PFSK-1 (cell line): ENCODE measurements at regions not wholly inside any gene's neighbourhood (a gene's known extent, or its start where the extent isn't known, plus 50 kb on each side); places are given as distances from the start of the nearest gene placed in this dataset.

ENCODE experiments used
- FOXP2 ChIP-seq: optimal IDR thresholded peaks from 2 replicates; pipeline ENCODE3; 2011; ENCODE audit warnings: borderline replicate concordance, control low read depth, inconsistent platforms; ENCODE audit not compliant: insufficient read depth; ENCODE audit errors: extremely low read length, extremely low read depth
- POLR2AphosphoS5 ChIP-seq: IDR thresholded peaks from 2 replicates; pipeline ENCODE4 v1.6.1; 2012; ENCODE audit warnings: low read depth, mild to moderate bottlenecking, control low read depth, low read length, moderate library complexity
- REST ChIP-seq, 2 experiments: IDR thresholded peaks; 2 replicates each; pipeline versions ENCODE4 v1.6.1 to v1.8.0; 2011 to 2012; ENCODE audit warnings: low read depth in 2 of 2, low read length in 2 of 2, control low read depth in 1 of 2, inconsistent platforms in 1 of 2, mild to moderate bottlenecking in 1 of 2, moderate library complexity in 1 of 2; ENCODE audit not compliant: insufficient read depth in 1 of 2
- SIN3A ChIP-seq: IDR thresholded peaks from 2 replicates; pipeline ENCODE4 v1.6.1; 2012; ENCODE audit warnings: mild to moderate bottlenecking, low read length, moderate library complexity, borderline replicate concordance; ENCODE audit not compliant: insufficient read depth

DNA sequence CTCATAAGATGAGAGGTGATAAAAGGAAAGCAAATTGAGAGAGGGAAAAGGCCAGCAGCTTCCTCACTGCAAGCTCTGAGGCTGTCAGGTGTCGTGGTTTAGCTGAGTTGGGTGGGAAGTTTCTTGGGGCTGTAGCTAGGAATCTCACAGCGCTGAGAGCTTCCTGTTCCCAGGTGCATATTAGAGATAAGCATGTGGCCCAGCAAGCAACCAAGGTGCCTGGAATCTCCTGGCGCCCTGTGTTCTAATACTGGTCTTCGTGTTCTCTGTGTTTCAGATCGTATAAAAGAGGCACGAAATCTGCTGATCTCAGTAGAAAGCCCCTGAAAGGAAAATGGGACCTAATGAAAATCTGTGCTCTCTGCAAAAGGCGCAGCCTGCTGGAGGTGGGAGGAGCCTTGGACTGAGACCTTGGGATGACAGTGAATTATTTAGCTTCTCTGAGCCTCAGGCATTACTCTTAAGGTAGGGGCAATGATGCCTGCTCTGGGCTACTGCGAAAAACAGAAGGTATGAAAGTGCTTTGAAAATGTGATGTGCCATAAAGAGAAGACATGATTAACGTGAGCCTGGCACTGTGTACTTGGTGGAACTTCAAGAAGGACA, 499.9 kb downstream of the TBL1XR1 start:
- TF ChIP-seq SIN3A, result no peak
- TF ChIP-seq REST (IDR thresholded peaks at IDR 0.05; ENCODE audit: insufficient read depth in 1 of 2, low read depth in 2 of 2, low read length in 2 of 2), result no peak
- no peak for TF ChIP-seq POLR2AphosphoS5
- TF ChIP-seq FOXP2, result no peak
